Suppressor macrophage (primary cell): ENCODE measurements at regions not wholly inside any gene's neighbourhood (a gene's known extent, or its start where the extent isn't known, plus 50 kb on each side); places are given as distances from the start of the nearest gene placed in this dataset.

Experiments
- DNase-seq, 4 experiments: peaks; one replicate each; pipeline ENCODE4 v3.0.0-alpha.2; 2020 to 2022

DNA sequence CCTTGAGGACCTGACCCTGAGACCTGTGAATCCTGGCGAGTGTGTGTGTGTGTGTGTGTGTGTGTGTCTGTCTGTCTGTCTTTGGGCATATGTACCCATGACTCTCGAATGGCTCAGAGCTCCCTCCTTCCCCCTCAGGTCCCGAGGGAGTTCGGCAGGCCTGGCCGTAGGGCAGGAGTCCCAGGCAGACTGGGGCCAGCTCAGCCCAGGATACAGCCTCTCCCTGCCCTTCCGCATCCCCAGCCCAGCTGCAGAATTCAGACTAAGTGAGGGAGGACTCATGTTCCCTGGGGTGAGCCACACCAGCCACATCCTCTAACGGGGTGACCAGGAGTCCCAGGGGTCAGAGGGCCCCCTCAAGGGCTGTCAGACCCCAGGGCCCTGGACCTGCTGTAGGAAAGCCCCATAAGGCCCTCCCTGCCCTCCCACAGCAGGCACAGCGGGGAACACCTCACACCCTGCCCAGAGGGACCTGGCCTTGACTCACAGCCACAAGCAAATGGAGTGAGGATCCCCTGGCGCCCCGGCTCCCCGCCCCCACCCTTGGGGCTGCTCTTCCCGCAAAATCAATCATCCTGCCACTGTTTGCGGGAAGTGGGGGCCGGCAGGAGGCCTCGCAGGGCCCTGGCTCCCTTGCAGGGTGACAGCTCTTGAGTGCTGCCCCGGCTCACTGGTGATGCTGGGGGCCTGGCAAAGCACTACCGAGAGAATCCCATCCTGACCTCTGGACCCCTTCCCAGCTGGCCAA lies 101.7 kb upstream of the CASZ1 start:
- no peak for DNase-seq

DNA sequence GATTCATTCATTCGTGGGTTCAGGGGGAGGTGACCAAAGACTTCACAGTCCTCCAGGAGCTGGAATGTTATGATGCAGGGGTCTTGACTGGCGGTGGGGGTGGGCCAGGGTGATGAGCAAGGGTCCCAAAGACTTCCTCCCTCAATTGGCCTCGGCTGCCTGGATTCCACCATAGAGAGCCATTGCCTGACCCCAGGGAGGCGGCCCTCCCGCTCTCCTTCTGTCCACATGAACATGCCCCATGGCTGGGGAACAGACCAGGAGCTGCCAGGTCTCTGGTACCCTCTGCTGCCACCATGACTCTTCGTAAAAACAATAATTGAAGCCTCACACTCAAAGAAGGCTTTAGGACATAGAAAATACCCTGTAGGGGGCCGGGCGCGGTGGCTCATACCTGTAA lies 102.5 kb upstream of the CASZ1 start:
- no peak for DNase-seq

DNA sequence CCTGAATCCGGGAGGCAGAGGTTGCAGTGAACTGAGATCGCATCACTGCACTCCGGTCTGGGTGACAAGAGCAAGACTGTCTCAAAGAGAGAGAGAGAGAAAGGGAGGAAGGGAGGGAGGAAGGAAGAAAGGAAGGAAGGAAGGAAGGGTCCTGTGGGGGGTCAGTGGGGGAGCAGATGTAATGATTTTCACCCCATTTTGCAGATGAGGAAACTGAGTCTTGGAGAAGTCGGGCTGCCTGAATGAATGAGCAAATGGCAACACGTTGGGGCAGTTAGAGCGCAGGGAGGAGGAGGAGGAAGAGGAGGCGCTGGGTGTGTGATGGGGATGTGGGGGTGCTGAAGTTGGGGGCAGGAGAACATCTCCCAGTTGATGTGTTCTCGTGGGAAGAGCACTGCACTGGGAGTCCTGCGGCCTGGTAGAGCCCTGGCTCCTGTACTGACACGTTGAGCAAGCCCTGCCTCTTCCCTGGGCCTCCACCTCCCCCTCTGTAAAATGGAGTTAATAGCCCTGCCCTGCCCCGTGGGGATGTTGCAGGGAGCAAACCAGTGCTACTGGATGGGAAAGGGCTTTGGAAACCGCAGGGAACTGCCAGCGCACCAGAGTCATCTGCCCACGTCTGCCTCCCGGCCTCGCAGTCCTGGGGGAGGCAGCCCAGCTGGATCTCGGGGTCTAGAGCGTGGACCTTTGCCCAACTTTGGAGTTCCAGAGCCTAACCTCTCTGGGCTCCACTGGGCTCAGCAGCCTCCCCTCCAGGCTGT lies 103.2 kb upstream of the CASZ1 start:
- DNase-seq: no peak

DNA sequence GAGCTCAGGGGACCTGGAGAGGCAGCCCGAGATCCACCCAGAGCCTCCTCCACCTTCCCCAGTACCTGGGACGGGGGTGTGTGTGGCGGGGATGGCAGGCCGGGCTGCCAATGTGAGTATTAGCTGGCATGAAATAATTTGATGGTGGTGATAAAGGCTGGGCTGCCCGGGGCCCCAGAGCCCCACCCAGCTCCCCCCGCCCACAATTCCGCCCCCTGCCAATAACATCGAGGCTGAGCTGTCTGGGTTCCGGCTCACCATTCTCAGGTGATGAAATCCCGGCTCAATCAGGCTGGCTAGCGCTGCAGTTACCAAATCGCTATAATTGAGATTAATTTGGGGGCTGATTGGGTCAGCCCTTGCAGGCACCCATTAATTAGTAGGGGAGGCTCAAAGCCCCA lies 103.8 kb upstream of the CASZ1 start:
- DNase-seq: no peak

- no peak for DNase-seq
Observed at GRCh38 chr1:10900691-10901090, 104.2 kb upstream of the CASZ1 start.

DNA sequence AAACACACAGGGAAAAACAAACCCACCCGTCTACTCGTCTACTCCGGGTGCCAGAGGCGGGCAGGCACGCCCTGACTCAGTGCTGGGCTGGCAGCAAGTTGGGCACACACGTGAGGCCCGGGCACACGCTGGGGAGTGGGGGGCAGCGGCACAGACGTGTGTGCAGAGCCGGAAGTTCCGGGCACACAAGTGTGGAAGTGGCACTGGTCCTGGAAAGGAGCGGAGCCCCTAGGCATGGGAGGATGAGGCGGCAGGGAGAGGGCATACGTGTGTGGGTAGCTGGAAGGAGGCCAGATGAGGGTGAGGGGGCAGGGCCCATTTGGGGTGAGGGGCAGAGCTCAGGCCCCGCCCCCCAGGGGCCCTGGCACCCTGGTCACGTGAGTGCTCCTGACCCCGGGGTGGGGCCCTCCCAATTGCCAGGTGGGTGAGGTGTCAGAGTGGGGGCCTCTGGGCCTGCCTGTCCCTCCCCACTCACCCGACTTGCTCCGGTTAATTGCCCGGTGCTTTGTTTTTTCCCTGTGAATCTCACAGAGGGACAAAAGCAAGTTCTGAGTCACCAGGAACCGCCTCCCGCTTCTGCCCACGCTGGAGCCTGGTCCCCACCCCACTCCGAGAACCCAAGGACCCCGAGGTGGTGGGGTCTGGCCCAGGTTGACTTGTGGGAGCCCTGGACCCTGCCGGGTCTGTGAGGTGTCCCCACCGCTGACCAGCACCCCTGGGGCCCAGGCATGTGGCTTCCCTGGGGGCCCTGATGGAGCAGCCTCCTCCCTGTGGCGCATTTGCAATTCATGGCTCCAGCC lies 104.8 kb upstream of the CASZ1 start:
- peak in 1 of 4 experiments; percentile 17 for DNase-seq

- DNase-seq: peak; percentile 69 to 81 (median 76)
Observed at GRCh38 chr1:10901891-10902805, 105.7 kb upstream of the CASZ1 start.

DNA sequence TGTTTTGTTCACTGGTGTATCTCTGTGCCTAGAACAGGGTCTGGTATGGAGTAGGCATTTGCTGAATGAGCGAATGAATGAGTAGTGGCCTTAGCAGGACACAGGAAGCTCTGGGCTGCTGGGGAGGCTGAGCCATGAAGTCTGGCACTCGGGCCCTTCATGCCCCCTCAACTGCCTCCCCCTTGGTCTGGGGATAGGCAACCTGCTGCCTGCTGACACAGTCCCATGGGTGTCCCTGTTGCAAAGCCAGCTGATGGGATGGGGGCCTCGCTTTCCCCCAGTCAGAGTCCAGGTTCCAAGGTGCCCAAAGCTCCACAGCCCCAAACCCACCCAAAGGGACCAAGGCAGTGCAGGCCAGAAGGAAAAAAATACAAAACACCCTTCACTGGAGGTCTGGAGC lies 107.0 kb upstream of the CASZ1 start:
- DNase-seq: no peak

GRCh38 chr1:10903821-10904220 lies 107.4 kb upstream of the CASZ1 start:
- DNase-seq: peak; percentile 50 to 72 (median 65)

- DNase-seq: peak; percentile 19 to 59 (median 48)
Observed at GRCh38 chr1:10904396-10905358, 107.8 kb upstream of the TARDBP start.

DNA sequence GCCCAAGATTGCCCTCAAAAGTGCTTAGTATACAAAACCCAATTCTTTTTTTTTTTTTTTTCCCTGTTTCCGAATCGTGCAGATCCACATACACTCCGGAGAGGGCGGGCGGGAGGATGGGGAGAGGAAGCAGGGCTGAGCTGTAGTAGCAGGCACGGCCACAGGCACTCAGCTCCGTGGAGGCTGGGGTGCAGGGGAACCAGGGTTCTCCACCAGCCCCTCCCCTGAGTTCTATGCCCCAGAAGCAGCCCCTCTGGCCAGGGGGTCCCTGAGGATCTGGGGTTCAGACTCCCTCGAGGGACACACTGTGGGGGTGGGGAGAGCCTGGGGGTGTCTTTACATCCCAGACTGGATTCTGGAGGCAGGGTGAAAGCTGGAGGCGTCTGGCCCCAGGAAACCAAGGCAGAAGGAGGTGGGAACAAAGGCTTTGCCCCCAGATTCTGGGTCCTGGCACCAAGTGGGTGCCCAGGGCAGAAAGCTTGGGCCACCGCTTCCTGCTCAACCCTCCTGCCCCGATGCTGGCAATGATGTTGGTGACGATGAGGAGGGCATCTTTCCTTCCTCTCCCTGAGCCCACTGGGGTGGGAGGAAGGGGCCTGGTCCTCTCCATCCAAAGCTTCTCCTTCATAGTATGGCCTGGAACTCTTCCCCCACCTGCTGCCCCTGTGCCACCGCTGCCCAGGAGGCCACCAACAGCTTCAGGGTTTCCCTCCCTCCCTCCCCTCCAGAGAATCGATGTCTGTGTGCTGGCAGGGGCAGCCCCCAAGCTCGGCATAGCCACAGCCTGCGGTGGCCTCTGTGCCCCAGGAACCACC lies 106.4 kb upstream of the TARDBP start:
- DNase-seq: peak; percentile 24 to 60 (median 45)

GRCh38 chr1:10906866-10907519 lies 105.5 kb upstream of the TARDBP start:
- DNase-seq: no peak

- DNase-seq: no peak
Observed at GRCh38 chr1:10908266-10908665, 104.2 kb upstream of the TARDBP start.

GRCh38 chr1:10909697-10910680 lies 102.5 kb upstream of the TARDBP start:
- peak; percentile 62 to 85 (median 71) for DNase-seq

GRCh38 chr1:10910681-10911489 lies 101.6 kb upstream of the TARDBP start:
- no peak for DNase-seq

DNA sequence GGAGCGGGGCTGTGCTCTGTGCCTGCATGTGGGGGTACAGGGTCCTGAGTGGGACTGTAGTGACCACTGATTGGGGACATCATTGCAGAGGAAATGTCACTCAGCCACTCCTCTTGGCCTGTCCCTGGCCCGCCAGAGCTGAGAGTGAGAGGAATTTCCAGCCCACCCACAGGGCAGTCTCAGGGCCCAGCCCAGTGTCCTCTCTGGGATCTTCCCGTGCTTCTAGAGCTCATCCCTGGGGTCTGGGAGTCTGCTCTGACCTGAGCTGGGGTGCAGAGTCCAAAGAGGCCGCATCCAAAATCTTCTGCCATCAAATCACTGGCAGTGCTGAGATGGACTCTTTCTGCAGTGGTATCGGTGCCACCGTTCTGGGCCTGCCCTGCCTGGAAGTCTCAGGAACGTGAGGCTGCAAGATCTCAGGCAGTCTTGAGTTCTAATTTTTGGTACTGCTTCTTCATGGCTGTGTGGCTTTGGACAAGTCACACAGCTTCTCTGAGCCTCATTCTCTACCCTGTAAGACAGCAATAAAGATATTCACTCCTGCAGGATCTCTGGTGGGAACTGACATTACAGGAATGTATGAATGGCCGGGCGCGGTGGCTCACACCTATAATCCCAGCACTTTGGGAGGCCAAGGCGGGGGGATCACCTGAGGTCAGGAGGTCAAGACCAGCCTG lies 100.8 kb upstream of the TARDBP start:
- no peak for DNase-seq

DNA sequence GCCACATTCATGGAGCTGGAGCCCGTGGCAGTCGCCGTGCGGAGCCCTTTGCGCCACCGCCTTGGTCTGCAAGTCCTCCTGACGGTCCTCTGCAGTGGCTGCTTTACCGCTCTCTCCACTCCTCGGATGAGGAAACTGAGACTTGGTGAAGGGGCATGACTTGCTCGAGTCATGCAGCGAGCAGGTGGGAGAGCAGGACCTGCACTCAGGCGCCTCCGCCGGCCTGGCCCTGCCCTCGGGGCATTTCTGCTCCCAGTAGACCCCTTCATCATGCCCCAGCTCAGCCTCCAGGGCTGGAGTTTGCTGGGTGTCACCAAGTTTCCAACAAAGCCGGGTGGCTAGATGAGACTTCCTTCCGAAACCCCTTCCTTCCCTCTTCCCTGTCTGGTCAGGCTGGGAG lies 100.0 kb upstream of the TARDBP start:
- DNase-seq: no peak
